IPS DF 6.9 (cell line): ENCODE measurements at regions not wholly inside any gene's neighbourhood (a gene's known extent, or its start where the extent isn't known, plus 50 kb on each side); places are given as distances from the start of the nearest gene placed in this dataset.
"Not testable (repeated sequence)": the region's sequence is repeated elsewhere in the genome, so short reads cannot be mapped to it uniquely, and the experiment has no call there.

Experiments used
- DNase-seq: peaks from one replicate; pipeline ENCODE4 v3.0.0-alpha.2; 2013; ENCODE audit warnings: low read depth, low spot score
- H3K27ac ChIP-seq: one replicate; pipeline ENCODE4 v1.5.1; 2013; ENCODE audit warnings: low read length, control low read depth
- H3K27me3 ChIP-seq: 2 replicates; pipeline ENCODE4 v1.6.1; 2013; ENCODE audit warnings: mild to moderate bottlenecking, low read length; ENCODE audit not compliant: control insufficient read depth, insufficient read depth
- H3K36me3 ChIP-seq: 2 replicates; pipeline ENCODE4 v1.6.1; 2013; ENCODE audit warnings: low read length; ENCODE audit not compliant: control insufficient read depth, insufficient read depth
- H3K4me1 ChIP-seq: 2 replicates; pipeline ENCODE4 v1.6.1; 2013; ENCODE audit warnings: low read length; ENCODE audit not compliant: control insufficient read depth, insufficient read depth
- H3K4me3 ChIP-seq: 2 replicates; pipeline ENCODE4 v1.5.1; 2013; ENCODE audit warnings: mild to moderate bottlenecking, low read length
- H3K9me3 ChIP-seq: 2 replicates; pipeline ENCODE4 v1.6.1; 2013; ENCODE audit warnings: low read length, inconsistent platforms; ENCODE audit not compliant: control insufficient read depth, insufficient read depth
- WGBS: extraction: QIAGEN DNeasy Blood & Tissue Kit; methylation state at CpG from one replicate; pipeline ENCODE4 v1.1.7; 2013; ENCODE audit warnings: mixed read lengths, missing lambda C conversion rate; ENCODE audit not compliant: insufficient read length, insufficient coverage; 5-methylcytosine and 5-hydroxymethylcytosine counted together

DNA sequence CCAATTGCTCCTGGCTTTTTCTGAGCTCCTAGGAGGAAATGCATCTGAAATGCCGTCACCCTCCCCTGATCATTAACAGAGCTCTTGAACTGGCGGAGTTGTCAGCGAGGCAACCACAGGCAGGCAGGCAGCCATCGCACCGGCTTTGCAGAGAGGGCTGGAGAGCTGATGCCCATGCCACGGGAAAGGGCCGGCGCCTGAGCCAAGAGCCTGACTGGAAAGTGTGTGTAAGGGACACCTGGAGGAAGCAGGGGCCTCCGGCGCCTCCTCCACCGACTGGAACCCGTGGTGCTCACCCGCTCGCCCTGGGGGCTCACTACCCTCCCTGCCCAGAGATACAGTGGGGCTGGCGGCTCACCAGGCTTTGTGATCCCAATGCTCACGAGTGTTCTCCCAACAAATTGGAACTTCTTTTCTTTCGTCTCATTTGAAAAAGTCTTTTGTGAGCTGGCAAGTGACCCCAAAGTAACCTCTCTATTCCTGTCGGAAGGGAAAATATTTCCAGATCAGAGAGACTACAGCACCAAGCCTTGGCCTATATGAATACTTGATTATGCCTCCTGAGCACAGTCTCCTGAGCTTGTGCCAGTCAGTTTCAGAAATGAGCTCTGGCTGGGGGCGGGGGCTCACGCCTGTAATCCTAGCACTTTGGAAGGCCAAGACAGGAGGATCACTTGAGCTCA lies 97.7 kb upstream of the SLC25A33 start:
- no CpG with 5 or more reads among the region's 20 CpGs for WGBS
- no peak for DNase-seq
- no peaks in the 10 kb centered on the region for H3K27me3 ChIP-seq
- H3K36me3 ChIP-seq = no peaks in the 10 kb centered on the region
- H3K27ac ChIP-seq = no peak overlapping the region
- H3K4me3 ChIP-seq = no peak overlapping the region
- no peaks in the 10 kb centered on the region for H3K9me3 ChIP-seq
- H3K4me1 ChIP-seq = no peaks in the 10 kb centered on the region

DNA sequence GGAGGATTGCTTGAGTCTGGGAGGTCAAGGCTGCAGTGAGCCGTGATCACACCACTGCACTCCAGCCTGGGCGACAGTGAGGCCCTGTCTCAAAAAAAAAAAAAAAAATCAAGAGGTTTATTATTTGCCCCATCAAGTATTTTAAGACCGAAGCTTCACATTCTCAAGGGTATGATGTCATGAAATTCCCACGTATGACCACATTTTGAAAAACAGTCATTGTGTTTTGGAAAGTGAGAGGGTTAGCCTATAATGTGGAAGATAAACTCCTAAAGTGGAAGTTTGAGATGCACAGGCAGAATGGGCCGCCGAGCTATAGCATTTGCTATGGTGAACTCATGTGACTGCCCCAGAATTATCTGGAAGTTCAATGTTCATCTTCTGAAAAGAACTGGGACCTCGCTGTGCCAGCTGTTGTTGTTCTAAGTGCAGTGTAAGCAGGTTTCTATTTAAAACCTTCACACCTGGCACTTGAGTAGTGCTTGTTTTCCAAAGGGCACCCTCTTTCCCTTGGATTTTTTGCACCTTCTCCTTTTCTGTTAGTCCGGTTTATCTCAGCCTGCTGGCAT lies 96.9 kb upstream of the SLC25A33 start:
- H3K4me3 ChIP-seq = no peak overlapping the region
- DNase-seq = no peak
- H3K27ac ChIP-seq = no peak overlapping the region
- H3K4me1 ChIP-seq = no peaks in the 10 kb centered on the region
- H3K27me3 ChIP-seq = no peaks in the 10 kb centered on the region
- H3K36me3 ChIP-seq = no peaks in the 10 kb centered on the region
- H3K9me3 ChIP-seq = no peaks in the 10 kb centered on the region
- WGBS = no CpG with 5 or more reads among the region's 8 CpGs

DNA sequence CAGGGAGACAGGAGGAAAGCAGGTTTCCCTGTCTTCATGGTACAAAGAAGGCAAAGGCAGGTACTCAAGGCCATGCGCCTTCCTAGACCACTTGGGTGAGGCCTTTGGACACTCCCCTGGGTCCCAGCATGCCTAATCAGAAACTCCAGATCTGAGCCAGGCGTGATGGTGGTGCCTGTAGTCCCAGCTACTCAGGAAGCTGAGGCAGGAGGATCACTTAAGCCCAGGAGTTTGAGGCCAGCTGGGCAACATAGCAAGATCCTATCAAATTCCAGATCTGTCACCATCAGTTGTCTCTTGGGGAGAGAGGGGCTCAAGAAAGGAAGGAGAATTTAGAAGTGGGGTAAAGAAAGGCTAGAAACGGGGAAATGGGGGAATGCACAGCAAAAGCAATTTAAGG lies 96.3 kb upstream of the SLC25A33 start:
- WGBS = no CpG with 5 or more reads among the region's 3 CpGs
- Histone ChIP-seq H3K36me3 (no peaks in the 10 kb centered on the region), H3K27me3 (no peaks in the 10 kb centered on the region), H3K27ac (no peak overlapping the region), H3K4me3 (no peak overlapping the region), H3K4me1 (no peaks in the 10 kb centered on the region), H3K9me3 (no peaks in the 10 kb centered on the region)
- no peak for DNase-seq

DNA sequence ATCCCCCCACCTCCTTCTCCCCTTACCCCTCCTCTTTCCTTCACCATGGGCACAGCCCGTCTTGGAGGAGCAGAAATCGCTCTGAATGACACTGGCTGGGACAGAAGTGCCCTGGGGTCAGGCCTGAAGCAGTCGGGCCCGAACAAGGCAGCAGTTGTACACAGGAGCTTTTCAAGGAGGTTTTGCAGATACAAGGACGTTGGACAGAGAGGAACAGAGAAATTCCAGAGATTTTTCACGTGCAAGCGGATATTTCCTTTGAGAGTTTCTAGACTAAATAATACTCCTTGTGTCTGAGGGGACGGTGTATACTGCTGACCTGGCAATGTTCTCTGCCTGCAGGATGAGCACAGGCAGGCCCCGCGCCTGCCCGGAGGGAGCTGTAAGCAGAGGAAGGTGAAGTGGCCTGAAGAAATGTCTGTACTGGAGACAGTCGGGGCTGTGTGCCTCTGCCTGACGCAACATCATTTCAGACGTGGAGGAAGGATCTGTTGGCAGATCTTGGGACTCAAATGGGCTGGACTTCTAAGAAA lies 95.3 kb upstream of the SLC25A33 start:
- Histone ChIP-seq H3K9me3 (no peaks in the 10 kb centered on the region), H3K4me3 (no peak overlapping the region), H3K4me1 (no peaks in the 10 kb centered on the region), H3K27me3 (no peaks in the 10 kb centered on the region), H3K36me3 (no peaks in the 10 kb centered on the region), H3K27ac (no peak overlapping the region)
- no peak for DNase-seq
- no CpG with 5 or more reads among the region's 14 CpGs for WGBS

DNA sequence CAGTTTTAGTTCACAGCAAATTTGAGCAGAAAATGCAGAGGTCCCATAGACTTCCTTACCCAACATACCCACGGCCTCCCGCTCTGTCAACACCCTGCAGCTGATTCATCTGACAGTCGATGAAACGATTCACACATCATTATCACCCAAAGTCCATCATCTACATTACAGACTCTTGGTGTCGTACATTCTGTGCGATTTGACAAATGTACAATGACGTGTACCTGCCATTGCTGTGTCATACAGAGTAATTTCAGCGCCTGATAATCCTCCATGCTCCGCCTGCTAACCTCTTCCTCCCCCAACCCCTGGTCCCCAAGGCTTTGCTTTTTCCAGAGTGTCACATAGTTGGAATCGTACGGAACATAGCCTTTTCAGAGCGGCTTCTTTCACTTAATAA lies 94.7 kb upstream of the SLC25A33 start:
- no CpG with 5 or more reads among the region's 12 CpGs for whole genome bisulfite sequencing
- Histone ChIP-seq H3K27ac (no peak overlapping the region), H3K27me3 (no peaks in the 10 kb centered on the region), H3K36me3 (no peaks in the 10 kb centered on the region), H3K4me1 (no peaks in the 10 kb centered on the region), H3K9me3 (no peaks in the 10 kb centered on the region), H3K4me3 (no peak overlapping the region)
- no peak for DNase-seq

DNA sequence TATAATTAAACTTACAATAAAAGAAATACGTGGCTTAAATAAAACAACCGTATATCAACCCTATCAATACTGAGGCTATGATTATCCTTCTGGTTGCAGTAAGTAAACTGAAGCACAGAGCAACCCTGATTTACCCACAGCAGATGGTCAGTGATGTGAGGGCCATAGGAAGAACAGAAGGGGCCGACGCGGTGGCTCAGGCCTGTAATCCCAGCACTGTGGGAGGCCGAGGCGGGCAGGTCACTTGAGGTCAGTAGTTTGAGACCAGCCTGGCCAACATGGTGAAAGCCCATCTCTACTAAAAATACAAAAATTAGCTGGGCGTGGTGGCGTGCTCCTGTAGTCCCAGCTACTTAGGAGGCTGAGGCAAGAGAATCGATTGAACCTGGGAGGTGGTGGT lies 94.2 kb upstream of the SLC25A33 start:
- no CpG with 5 or more reads among the region's 10 CpGs for WGBS
- not testable (repeated sequence) for H3K4me3 ChIP-seq, H3K4me1 ChIP-seq, DNase-seq, H3K27ac ChIP-seq, H3K27me3 ChIP-seq, H3K9me3 ChIP-seq, H3K36me3 ChIP-seq

DNA sequence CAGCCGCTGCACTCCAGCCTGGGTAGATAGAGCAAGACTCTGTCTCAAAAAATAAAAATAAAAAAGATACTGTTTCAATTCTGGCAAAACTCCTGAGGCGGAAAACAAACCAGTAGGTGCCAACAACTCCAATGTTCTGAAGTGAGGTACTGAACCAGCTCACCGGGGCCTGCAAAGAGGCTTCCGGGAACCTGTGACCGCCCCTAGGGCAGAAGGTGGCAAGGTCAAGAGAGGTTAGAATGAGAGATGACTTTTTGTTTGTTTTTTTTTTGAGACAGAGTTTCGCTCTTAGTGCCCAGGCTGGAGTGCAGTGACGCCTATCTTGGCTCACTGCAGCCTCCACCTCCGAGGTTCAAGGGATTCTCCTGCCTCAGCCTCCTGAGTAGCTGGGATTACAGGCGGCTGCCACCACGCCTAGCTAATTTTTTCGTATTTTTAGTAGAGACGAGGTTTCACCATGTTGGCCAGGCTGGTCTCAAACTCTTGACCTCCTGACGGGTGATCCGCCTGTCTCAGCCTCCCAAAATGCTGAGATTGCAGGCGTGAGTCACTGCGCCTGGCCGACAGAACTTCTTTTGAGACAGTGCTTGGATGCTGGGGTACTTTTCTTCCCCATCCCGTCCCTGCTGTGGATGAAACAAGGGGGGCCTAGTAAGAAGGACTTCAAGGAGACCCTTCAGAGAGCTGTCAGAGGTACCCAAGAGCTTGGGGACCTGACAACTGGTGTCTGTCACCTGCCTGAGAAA lies 91.9 kb upstream of the SLC25A33 start:
- DNase-seq = no peak
- Histone ChIP-seq H3K4me1 (no peaks in the 10 kb centered on the region), H3K27me3 (no peaks in the 10 kb centered on the region), H3K36me3 (no peaks in the 10 kb centered on the region), H3K27ac (no peak overlapping the region), H3K4me3 (no peak overlapping the region), H3K9me3 (no peaks in the 10 kb centered on the region)
- WGBS = no CpG with 5 or more reads among the region's 18 CpGs

DNA sequence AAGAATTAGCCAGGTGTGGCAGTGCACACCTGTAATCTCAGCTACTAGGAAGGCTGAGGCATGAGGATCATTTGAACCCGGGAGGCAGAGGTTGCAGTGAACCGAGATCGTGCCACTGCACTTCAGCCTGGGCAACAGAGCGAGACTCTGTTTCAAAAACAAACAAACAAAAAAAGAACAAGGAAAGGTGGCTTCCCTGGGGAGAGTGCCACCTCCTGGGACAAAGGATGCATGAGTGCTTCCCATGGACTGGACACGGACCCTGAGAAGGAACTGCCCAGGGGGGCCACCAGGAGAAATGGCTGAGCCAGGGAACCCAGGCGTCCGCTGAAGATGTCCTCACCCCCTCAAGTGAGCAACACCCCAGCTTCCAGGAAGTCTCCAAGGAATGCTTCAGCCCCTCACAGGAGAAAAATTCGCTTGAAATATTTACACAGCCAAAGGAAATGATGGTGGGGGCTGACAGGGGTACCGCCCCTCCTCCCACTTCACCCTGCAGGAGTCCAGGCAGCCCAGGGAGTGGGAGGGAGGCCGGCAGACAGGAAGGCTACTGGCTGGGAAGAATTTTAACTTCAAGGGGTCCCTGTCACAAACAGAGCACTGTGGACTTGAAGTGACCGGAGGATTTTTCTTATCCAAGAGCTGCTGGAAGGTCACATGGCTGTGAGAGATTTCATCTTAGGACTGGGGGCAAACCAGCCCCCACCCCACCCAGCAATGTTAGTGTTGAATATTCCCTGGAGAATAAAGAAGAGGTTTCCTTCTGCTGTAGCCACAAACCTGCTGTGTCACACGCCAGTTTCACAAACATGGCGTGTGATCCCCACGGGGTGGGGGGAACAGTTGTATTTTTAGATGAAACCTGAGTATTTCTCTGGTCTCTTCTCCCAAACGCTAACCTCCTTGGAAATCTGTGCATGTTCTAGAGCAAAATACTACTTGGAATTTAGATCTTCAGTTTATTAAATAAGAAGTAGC lies 90.8 kb upstream of the SLC25A33 start:
- Histone ChIP-seq H3K27ac (no peak overlapping the region), H3K4me1 (no peaks in the 10 kb centered on the region), H3K4me3 (no peak overlapping the region), H3K9me3 (no peaks in the 10 kb centered on the region), H3K27me3 (no peaks in the 10 kb centered on the region), H3K36me3 (no peaks in the 10 kb centered on the region)
- WGBS = no CpG with 5 or more reads among the region's 15 CpGs
- DNase-seq = no peak

DNA sequence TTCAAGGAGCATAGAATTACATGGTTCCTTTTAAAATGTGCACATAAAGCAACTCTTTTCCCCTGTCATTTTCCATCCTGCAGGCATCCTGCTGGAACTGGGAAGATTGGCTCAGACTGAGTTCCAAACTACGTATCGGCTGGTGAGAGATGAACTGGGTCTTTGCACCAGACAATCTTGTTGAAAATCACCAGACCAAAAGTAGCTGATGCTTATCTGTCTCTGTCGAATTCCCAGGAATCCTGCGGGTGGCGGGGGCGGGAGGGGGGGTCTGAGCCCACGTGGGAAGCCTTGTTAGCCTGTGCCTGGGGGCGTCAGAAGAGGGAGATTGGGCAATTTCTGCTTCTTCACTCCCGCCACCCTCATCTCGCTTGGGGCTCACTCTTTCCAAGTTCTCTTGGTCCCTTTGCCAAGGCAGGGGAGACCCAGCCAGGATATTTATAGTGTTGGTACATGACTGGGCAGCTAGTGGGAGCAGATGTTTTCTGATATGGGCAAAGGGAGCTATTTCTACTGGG lies 90.1 kb upstream of the SLC25A33 start:
- H3K27me3 ChIP-seq = no peaks in the 10 kb centered on the region
- H3K27ac ChIP-seq = no peak overlapping the region
- WGBS = no CpG with 5 or more reads among the region's 10 CpGs
- H3K9me3 ChIP-seq = no peaks in the 10 kb centered on the region
- H3K36me3 ChIP-seq = no peaks in the 10 kb centered on the region
- H3K4me3 ChIP-seq = no peak overlapping the region
- DNase-seq = no peak
- no peaks in the 10 kb centered on the region for H3K4me1 ChIP-seq
